Suprapubic skin (tissue), 4 donors: ENCODE measurements at regions not wholly inside any gene's neighbourhood (a gene's known extent, or its start where the extent isn't known, plus 50 kb on each side); places are given as distances from the start of the nearest gene placed in this dataset.

Source experiments
- DNase-seq, 2 donors: peaks; one replicate each; pipeline ENCODE4 v3.0.0-alpha.2; 2019; ENCODE audit warnings: low spot score in 2 of 2
- H3K27ac ChIP-seq: fragments of 200-600 bp; sonication (generic); one replicate; pipeline ENCODE4 v1.5.1; 2019
- H3K27me3 ChIP-seq: fragments of 200-600 bp; sonication (generic); one replicate; pipeline ENCODE4 v1.5.1; 2019
- H3K36me3 ChIP-seq: fragments of 200-600 bp; sonication (generic); one replicate; pipeline ENCODE4 v1.5.1; 2019
- H3K4me1 ChIP-seq: fragments of 200-600 bp; sonication (generic); one replicate; pipeline ENCODE4 v1.5.1; 2019
- H3K4me3 ChIP-seq: fragments of 200-600 bp; sonication (generic); one replicate; pipeline ENCODE4 v1.5.1; 2019; ENCODE audit warnings: mild to moderate bottlenecking
- H3K9me3 ChIP-seq: fragments of 200-600 bp; sonication (generic); one replicate; pipeline ENCODE4 v1.5.1; 2019
- CTCF ChIP-seq, 2 donors: fragments of 200-600 bp in 1 of 2; fragments of 450-650 bp in 1 of 2; sonication (generic) in 1 of 2; IDR thresholded peaks; one replicate each; pipeline ENCODE4 v1.5.1; 2016 to 2019; ENCODE audit warnings: antibody characterized with exemption in 2 of 2, mild to moderate bottlenecking in 1 of 2, moderate library complexity in 1 of 2
- EP300 ChIP-seq: sonication (generic); formaldehyde crosslinking; IDR thresholded peaks from one replicate; pipeline ENCODE4 v1.6.1; 2017; ENCODE audit warnings: antibody characterized with exemption
- POLR2A ChIP-seq, 2 donors: fragments of 450-650 bp; IDR thresholded peaks; one replicate each; pipeline ENCODE4 v1.6.1; 2017; ENCODE audit warnings: antibody characterized with exemption in 2 of 2, mild to moderate bottlenecking in 2 of 2, moderate library complexity in 2 of 2
- POLR2AphosphoS5 ChIP-seq, 3 donors: sonication (generic); formaldehyde crosslinking; IDR thresholded peaks; one replicate each; pipeline ENCODE4 v1.6.1; 2017; ENCODE audit warnings: antibody characterized with exemption in 3 of 3
- WGBS: methylation state at CpG from one replicate; pipeline ENCODE4 v1.1.5; 2018; 5-methylcytosine and 5-hydroxymethylcytosine counted together

DNA sequence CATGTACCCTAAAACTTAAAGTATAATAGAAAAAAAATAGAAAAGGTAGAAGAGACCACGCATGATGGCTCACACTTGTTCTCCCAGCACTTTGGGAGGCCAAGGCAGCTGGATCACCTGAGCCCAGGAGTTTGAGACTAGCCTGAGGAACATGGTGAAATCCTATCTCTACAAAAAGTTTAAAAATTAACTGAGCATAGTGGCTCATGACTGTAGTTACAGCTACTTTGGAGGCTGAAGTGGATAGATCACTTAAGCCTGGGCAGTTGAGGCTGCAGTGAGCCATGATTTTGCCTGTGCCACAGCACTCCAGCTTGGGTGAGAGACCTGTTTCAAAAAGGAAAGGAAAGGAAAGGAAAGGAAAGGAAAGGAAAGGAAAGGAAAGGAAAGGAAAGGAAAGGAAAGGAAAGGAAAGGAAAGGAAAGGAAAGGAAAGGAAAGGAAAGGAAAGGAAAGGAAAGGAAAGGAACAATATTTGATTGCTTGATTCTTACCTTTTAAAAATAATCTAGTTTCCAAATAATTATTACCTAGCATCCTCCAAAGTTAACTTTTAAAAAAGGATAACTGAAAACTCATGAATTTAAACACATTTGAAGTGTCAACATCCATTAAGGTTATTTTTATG, 99.9 kb upstream of the PAX6 start:
- H3K9me3 ChIP-seq, result no peaks in the 10 kb centered on the region
- H3K36me3 ChIP-seq, result no peaks in the 10 kb centered on the region
- DNase-seq, result no peak
- WGBS, result 90% methylated on average over 1 of the region's 1 CpG
- no peaks in the 10 kb centered on the region for H3K27me3 ChIP-seq
- TF ChIP-seq POLR2AphosphoS5 (IDR thresholded peaks at IDR 0.05) (no peak), POLR2A (IDR thresholded peaks at IDR 0.05) (no peak), CTCF (IDR thresholded peaks at IDR 0.05) (no peak), EP300 (no peak)
- H3K4me1 ChIP-seq, result no peaks in the 10 kb centered on the region
- H3K27ac ChIP-seq, result no peak overlapping the region
- no peak overlapping the region for H3K4me3 ChIP-seq

DNA sequence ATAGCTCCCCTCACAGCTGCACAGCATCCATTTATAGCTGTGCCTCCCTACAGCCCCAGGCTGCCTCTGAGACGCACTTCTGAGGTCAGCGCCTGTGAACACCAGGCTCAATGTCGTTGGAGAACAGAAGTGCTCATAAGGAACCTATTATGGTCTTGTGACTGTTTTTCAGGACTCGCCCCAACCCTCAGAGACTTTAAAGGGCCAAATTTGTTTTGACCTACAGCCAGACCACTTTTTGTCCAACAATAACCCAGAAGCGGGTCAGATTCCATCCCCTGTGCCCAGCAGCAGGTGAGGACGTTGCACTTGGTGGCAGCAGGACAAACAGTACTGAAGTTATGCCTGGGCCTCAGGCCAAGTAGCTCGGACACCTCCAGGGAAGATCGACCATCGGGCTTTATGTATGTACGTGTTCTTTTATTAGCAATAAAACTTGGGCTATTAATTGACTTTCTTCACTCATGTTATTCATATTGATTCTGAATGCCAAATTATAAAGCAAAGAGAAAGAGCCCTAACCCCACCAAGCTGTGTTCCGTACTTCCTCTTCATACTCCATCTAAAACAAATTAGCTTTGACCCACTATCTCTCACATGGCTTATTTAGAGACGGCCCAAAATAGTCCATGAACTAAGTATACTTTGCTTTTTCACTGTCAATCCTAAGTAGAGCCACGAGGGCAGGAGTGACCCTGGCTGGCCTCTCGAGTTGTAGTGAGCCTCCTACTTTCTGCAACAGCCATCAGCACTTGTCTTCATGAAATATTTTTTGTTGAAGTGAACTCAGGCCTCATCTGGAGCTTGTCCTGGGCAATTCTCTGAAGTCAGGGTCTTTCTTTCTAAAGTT, 92.3 kb upstream of the PAX6 start:
- Histone ChIP-seq H3K27me3 (peaks cover 5% of the 10 kb centered on the region), H3K36me3 (no peaks in the 10 kb centered on the region), H3K4me1 (no peaks in the 10 kb centered on the region), H3K4me3 (no peak overlapping the region), H3K27ac (no peak overlapping the region), H3K9me3 (no peaks in the 10 kb centered on the region)
- 71% methylated on average over 14 of the region's 14 CpGs for WGBS
- no peak for TF ChIP-seq POLR2A (IDR thresholded peaks at IDR 0.05)
- no peak for TF ChIP-seq CTCF (IDR thresholded peaks at IDR 0.05)
- no peak for TF ChIP-seq POLR2AphosphoS5 (IDR thresholded peaks at IDR 0.05)
- TF ChIP-seq EP300, result no peak
- DNase-seq, result no peak

DNA sequence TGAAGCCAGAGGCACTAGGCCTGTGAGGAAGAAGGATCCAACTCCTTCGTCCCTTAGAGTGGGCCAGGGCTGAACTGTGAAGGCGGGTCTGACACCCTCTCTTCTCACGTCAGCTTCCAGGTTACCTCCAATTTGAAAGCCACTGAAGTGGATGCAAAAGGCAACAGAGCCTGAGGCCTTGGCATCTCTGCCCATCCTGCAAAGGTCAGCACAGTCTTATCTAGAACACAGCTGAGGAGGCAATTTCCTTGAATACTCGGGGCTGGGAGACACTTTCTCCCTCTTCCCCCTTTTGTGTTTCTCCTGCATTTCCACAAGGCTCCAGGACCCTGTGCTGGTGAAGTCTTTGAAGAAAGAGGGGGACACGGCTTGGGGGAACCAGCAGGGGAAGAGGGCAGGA, 91.6 kb upstream of the PAX6 start:
- no peak overlapping the region for H3K27ac ChIP-seq
- H3K27me3 ChIP-seq, result peaks cover 5% of the 10 kb centered on the region
- H3K4me1 ChIP-seq, result no peaks in the 10 kb centered on the region
- no peaks in the 10 kb centered on the region for H3K9me3 ChIP-seq
- no peak for TF ChIP-seq POLR2A (IDR thresholded peaks at IDR 0.05)
- TF ChIP-seq EP300, result no peak
- no peak for TF ChIP-seq CTCF (IDR thresholded peaks at IDR 0.05)
- no peak for TF ChIP-seq POLR2AphosphoS5 (IDR thresholded peaks at IDR 0.05)
- DNase-seq, result no peak
- no peak overlapping the region for H3K4me3 ChIP-seq
- WGBS, result 82% methylated on average over 3 of the region's 5 CpGs
- H3K36me3 ChIP-seq, result no peaks in the 10 kb centered on the region

- Histone ChIP-seq H3K9me3 (no peaks in the 10 kb centered on the region), H3K4me3 (no peak overlapping the region), H3K27me3 (peaks cover 5% of the 10 kb centered on the region), H3K4me1 (no peaks in the 10 kb centered on the region), H3K27ac (no peak overlapping the region), H3K36me3 (no peaks in the 10 kb centered on the region)
- WGBS, result 92% methylated on average over 1 of the region's 1 CpG
- no peak for TF ChIP-seq CTCF (IDR thresholded peaks at IDR 0.05)
- no peak for DNase-seq
Observed at GRCh38 chr11:31895926-31896325, 84.8 kb upstream of the PAX6 start.

DNA sequence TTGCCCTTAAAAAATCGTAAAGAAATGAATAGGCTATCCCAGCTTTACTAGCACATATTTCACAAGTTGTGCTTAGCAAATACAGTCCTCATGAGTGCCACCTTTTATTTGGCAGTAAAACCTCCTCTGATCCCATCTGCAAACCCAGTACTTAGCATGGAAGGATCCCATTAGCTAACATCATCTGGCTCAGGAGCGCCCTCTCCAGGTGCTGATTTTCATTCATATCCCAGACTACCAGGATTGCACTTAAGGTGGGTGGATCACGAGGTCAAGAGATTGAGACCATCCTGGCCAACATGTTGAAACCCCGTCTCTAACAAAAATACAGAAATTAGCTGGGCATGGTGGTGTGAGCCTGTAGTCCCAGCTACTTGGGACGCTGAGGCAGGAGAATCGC, 76.1 kb upstream of the PAX6 start:
- no peaks in the 10 kb centered on the region for H3K36me3 ChIP-seq
- H3K27me3 ChIP-seq, result peaks cover 15% of the 10 kb centered on the region
- H3K4me1 ChIP-seq, result no peaks in the 10 kb centered on the region
- H3K9me3 ChIP-seq, result no peaks in the 10 kb centered on the region
- 75% methylated on average over 6 of the region's 6 CpGs for WGBS
- no peak overlapping the region for H3K27ac ChIP-seq
- H3K4me3 ChIP-seq, result no peak overlapping the region
- DNase-seq, result no peak
- TF ChIP-seq CTCF (IDR thresholded peaks at IDR 0.05) (no peak), POLR2AphosphoS5 (IDR thresholded peaks at IDR 0.05) (no peak), EP300 (no peak), POLR2A (IDR thresholded peaks at IDR 0.05) (no peak)
